ENCODE measurements at regions not wholly inside any gene's neighbourhood (a gene's known extent, or its start where the extent isn't known, plus 50 kb on each side); places are given as distances from the start of the nearest gene placed in this dataset.

DNA sequence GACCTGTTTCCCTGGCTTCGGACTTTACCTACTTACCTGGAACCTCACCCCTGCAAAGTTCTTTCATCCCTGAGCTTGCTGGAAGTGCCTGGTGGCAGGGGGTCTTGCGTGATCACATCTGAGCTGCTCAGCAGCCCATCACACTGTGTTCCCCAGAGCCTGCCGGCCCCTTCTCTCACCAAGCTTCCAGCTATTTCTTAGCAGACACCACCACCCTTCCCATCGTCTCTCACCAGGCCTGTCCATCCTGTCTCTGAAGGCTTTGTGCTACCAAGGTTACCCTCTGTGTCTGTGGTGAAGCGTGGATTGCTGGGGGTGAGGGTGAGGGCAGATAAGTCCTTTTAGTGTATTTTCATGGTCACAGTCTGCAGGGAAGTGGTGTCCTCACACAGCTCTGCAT lies 78.8 kb upstream of the NRXN3 start:
- no peak for DNase-seq
- H3K9me3 ChIP-seq: no peaks in the 10 kb centered on the region
- H3K36me3 ChIP-seq: no peaks in the 10 kb centered on the region
- no peaks in the 10 kb centered on the region for H3K4me1 ChIP-seq
- peaks cover 12% of the 10 kb centered on the region for H3K27me3 ChIP-seq
- TF ChIP-seq, protein P1, sequence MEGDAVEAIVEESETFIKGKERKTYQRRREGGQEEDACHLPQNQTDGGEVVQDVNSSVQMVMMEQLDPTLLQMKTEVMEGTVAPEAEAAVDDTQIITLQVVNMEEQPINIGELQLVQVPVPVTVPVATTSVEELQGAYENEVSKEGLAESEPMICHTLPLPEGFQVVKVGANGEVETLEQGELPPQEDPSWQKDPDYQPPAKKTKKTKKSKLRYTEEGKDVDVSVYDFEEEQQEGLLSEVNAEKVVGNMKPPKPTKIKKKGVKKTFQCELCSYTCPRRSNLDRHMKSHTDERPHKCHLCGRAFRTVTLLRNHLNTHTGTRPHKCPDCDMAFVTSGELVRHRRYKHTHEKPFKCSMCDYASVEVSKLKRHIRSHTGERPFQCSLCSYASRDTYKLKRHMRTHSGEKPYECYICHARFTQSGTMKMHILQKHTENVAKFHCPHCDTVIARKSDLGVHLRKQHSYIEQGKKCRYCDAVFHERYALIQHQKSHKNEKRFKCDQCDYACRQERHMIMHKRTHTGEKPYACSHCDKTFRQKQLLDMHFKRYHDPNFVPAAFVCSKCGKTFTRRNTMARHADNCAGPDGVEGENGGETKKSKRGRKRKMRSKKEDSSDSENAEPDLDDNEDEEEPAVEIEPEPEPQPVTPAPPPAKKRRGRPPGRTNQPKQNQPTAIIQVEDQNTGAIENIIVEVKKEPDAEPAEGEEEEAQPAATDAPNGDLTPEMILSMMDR (IDR thresholded peaks at IDR 0.05; ENCODE audit: low read depth, low read length): no peak
- H3K4me3 ChIP-seq (ENCODE audit: low read depth, low read length): no peak overlapping the region

DNA sequence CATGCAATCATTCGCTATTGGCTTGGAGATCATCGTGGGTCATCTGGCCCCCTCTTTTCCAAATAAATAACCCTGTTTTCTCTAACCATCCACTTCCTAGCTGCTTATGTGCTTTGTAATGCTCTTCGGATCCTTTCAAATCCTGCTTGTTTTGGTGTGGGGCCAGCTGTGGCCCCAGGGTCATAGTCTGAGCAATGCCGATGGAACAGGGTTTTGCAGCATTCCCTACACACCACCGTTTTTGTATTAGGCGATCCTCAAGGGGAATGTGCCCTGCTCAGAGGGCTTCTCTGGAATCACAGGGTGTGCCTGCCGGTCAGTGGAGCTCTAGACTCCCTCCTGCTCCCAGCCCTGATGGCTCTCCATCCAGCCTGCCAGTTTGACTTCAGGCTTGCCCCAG lies 78.1 kb upstream of the NRXN3 start:
- Histone ChIP-seq H3K4me1 (no peaks in the 10 kb centered on the region), H3K9me3 (no peaks in the 10 kb centered on the region), H3K27me3 (peaks cover 12% of the 10 kb centered on the region), H3K4me3 (ENCODE audit: low read depth, low read length) (no peak overlapping the region), H3K36me3 (no peaks in the 10 kb centered on the region)
- TF ChIP-seq, protein P1 (IDR thresholded peaks at IDR 0.05; ENCODE audit: low read depth, low read length): no peak
- DNase-seq: no peak

DNA sequence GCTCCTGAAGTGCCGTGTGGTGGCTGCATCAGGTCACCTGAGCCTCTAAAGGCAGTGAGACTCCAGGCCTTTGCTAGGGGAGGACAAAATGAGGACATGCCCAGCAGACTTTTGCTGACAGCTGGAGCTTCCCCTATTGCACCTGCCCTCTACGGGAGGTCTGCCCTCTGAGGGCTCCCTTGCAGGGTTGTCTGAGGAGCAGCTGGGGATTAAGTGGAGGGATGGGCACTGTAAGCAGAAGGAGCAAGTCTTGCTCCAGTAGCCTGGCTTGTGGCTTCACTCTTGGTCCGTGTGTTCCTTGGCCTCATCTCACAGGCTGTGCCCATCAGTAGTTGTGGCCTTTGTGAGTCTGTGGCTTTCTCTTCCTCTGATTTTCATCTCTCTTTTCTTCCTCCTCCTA lies 66.9 kb upstream of the NRXN3 start:
- TF ChIP-seq, protein P1 (IDR thresholded peaks at IDR 0.05; ENCODE audit: low read depth, low read length): no peak
- H3K4me3 ChIP-seq (ENCODE audit: low read depth, low read length): no peak overlapping the region
- no peaks in the 10 kb centered on the region for H3K4me1 ChIP-seq
- no peak for DNase-seq
- H3K9me3 ChIP-seq: no peaks in the 10 kb centered on the region
- no peaks in the 10 kb centered on the region for H3K27me3 ChIP-seq
- H3K36me3 ChIP-seq: no peaks in the 10 kb centered on the region

DNA sequence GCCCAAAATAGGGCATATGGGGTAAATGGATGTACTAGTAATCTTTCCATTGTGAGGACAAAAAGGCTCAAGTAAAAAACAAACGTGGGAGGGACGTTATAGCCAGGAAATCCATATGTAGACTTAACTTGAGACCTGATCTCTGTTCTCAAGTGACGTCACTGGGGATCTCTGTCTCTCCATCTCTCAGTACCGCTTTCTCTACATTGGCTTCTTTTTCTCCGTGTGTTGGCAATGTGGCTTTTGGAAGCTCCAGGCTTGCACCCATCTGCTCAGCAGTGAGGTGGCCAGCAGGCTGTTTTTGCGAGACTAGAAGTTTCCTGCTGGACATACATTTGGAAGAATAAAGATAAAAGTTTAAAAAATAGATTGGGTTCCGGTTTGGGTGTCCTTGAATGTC lies 66.0 kb upstream of the NRXN3 start:
- no peaks in the 10 kb centered on the region for H3K27me3 ChIP-seq
- no peak for DNase-seq
- H3K9me3 ChIP-seq: no peaks in the 10 kb centered on the region
- TF ChIP-seq, protein P1 (IDR thresholded peaks at IDR 0.05; ENCODE audit: low read depth, low read length): no peak
- H3K36me3 ChIP-seq: no peaks in the 10 kb centered on the region
- no peaks in the 10 kb centered on the region for H3K4me1 ChIP-seq
- no peak overlapping the region for H3K4me3 ChIP-seq (ENCODE audit: low read depth, low read length)

DNA sequence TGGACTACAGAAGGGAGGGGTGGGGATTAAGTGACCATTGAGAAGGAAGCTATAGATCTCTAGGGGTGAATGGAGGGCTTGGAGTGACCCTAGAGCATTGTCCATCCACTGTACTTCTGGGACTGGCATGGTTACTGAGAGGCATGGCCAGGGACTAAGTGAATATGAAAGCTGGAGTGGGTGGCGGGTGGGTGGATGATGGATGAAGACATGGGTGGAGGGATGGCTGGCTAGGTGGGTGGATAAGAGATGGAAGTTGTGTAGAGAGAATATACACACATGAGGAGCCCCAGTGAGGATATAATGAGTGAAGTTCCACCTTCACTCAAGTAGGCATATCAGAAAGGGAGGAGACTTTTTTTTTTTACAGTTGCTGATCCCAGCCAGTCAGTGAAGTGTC lies 65.5 kb upstream of the NRXN3 start:
- no peaks in the 10 kb centered on the region for H3K4me1 ChIP-seq
- no peak for DNase-seq
- TF ChIP-seq, protein P1 (IDR thresholded peaks at IDR 0.05; ENCODE audit: low read depth, low read length): no peak
- H3K4me3 ChIP-seq (ENCODE audit: low read depth, low read length): no peak overlapping the region
- H3K27me3 ChIP-seq: no peaks in the 10 kb centered on the region
- no peaks in the 10 kb centered on the region for H3K36me3 ChIP-seq
- H3K9me3 ChIP-seq: no peaks in the 10 kb centered on the region

DNA sequence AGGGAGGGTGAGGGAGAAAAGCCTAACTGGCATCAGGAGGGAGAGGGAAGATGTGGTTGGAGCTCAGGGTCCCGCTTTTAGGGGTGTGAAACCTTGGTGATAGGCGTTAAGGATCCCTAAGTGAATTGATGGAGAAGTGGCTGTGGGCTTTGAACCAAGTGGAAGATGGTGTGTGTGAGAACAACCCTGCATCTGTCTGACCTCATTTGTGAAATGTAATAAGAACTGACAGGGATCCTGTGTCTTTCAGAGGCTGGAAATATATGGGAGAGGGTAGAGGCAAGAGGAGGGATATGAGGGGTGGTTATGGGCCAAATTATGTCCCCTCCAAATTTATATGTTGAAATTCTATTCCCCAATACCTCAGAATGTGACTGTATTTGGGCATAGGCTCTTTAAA lies 63.8 kb upstream of the NRXN3 start:
- no peak for DNase-seq
- no peaks in the 10 kb centered on the region for H3K36me3 ChIP-seq
- no peaks in the 10 kb centered on the region for H3K9me3 ChIP-seq
- H3K4me1 ChIP-seq: no peaks in the 10 kb centered on the region
- TF ChIP-seq, protein P1 (IDR thresholded peaks at IDR 0.05; ENCODE audit: low read depth, low read length): no peak
- no peaks in the 10 kb centered on the region for H3K27me3 ChIP-seq
- H3K4me3 ChIP-seq (ENCODE audit: low read depth, low read length): no peak overlapping the region
